ENCODE measurements at regions not wholly inside any gene's neighbourhood (a gene's known extent, or its start where the extent isn't known, plus 50 kb on each side); places are given as distances from the start of the nearest gene placed in this dataset.

GRCh38 chr3:145197821-145198220, 963.2 kb downstream of the PLOD2 start:
- H3K79me2 ChIP-seq (replicated peaks; ENCODE audit: insufficient read depth, low read length), result no peaks in the 10 kb centered on the region
- H3K36me3 ChIP-seq (ENCODE audit: insufficient read depth, low read length), result no peaks in the 10 kb centered on the region
- no peak for TF ChIP-seq TAF1 (IDR thresholded peaks at IDR 0.05; ENCODE audit: low read depth)
- no peak for TF ChIP-seq SMC3 (conservative IDR thresholded peaks at IDR 0.05; ENCODE audit: poor library complexity)
- TF ChIP-seq, protein P1, sequence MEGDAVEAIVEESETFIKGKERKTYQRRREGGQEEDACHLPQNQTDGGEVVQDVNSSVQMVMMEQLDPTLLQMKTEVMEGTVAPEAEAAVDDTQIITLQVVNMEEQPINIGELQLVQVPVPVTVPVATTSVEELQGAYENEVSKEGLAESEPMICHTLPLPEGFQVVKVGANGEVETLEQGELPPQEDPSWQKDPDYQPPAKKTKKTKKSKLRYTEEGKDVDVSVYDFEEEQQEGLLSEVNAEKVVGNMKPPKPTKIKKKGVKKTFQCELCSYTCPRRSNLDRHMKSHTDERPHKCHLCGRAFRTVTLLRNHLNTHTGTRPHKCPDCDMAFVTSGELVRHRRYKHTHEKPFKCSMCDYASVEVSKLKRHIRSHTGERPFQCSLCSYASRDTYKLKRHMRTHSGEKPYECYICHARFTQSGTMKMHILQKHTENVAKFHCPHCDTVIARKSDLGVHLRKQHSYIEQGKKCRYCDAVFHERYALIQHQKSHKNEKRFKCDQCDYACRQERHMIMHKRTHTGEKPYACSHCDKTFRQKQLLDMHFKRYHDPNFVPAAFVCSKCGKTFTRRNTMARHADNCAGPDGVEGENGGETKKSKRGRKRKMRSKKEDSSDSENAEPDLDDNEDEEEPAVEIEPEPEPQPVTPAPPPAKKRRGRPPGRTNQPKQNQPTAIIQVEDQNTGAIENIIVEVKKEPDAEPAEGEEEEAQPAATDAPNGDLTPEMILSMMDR (IDR thresholded peaks at IDR 0.05; ENCODE audit: poor library complexity, severe bottlenecking), result no peak
- no peak for TF ChIP-seq MXI1 (conservative IDR thresholded peaks at IDR 0.05; ENCODE audit: poor library complexity, severe bottlenecking)
- TF ChIP-seq POLR2AphosphoS5 (IDR thresholded peaks at IDR 0.05), result no peak
- TF ChIP-seq EZH2 (IDR thresholded peaks at IDR 0.05; ENCODE audit: borderline replicate concordance, insufficient read depth, low read length, poor library complexity, severe bottlenecking), result no peak
- TF ChIP-seq RAD21 (conservative IDR thresholded peaks at IDR 0.05), result no peak
- TF ChIP-seq EP300 (conservative IDR thresholded peaks at IDR 0.05; ENCODE audit: poor library complexity, severe bottlenecking), result no peak
- TF ChIP-seq REST (IDR thresholded peaks at IDR 0.05; ENCODE audit: borderline replicate concordance), result no peak
- H3K9me2 ChIP-seq (ENCODE audit: insufficient read depth, low read length), result no peaks in the 10 kb centered on the region
- H3F3A ChIP-seq (ENCODE audit: insufficient read depth, low read length, poor library complexity, severe bottlenecking), result no peaks in the 10 kb centered on the region
- no peak overlapping the region for H3K4me3 ChIP-seq (ENCODE audit: low read length)
- no peaks in the 10 kb centered on the region for H4K20me1 ChIP-seq (ENCODE audit: insufficient read depth)
- H3K9me3 ChIP-seq (ENCODE audit: low read length), result no peaks in the 10 kb centered on the region
- H3K9ac ChIP-seq (ENCODE audit: low read length), result no peak overlapping the region
- H3K4me2 ChIP-seq (ENCODE audit: low read length), result no peak overlapping the region
- H2AFZ ChIP-seq (ENCODE audit: low read depth, low read length), result no peak overlapping the region
- H3K27ac ChIP-seq (ENCODE audit: low read length), result no peak overlapping the region
- H3K27me3 ChIP-seq (ENCODE audit: insufficient read depth, low read depth, low read length), result no peaks in the 10 kb centered on the region

DNA sequence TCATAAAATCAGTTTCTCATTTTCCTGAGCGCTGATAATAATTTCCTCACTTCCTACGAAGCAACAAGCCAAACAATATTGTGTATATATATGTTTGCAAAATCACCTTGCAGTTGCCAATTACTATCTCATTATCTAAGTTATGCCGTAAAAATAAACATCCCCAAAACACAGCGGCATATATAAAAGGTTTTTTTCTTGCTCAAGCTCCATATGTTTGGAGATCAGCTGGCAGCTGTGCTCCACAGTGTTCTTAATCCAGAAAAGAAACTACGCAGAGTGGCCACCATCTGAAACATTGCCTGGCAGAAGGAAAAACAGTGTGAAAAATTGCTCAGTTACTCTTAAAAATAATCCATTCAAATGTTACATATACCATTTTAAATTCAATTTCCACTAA, 951.4 kb downstream of the PLOD2 start:
- Histone ChIP-seq H3K4me3 (ENCODE audit: low read length) (no peak overlapping the region), H3K27ac (ENCODE audit: low read length) (no peak overlapping the region), H4K20me1 (ENCODE audit: insufficient read depth) (no peaks in the 10 kb centered on the region), H3K9me2 (ENCODE audit: insufficient read depth, low read length) (no peaks in the 10 kb centered on the region), H3K9me3 (ENCODE audit: low read length) (no peaks in the 10 kb centered on the region), H3K27me3 (ENCODE audit: insufficient read depth, low read depth, low read length) (no peaks in the 10 kb centered on the region), H2AFZ (ENCODE audit: low read depth, low read length) (no peak overlapping the region), H3F3A (ENCODE audit: insufficient read depth, low read length, poor library complexity, severe bottlenecking) (no peaks in the 10 kb centered on the region), H3K79me2 (replicated peaks; ENCODE audit: insufficient read depth, low read length) (no peaks in the 10 kb centered on the region), H3K9ac (ENCODE audit: low read length) (no peak overlapping the region), H3K4me2 (ENCODE audit: low read length) (no peak overlapping the region), H3K36me3 (ENCODE audit: insufficient read depth, low read length) (no peaks in the 10 kb centered on the region)
- TF ChIP-seq RAD21 (conservative IDR thresholded peaks at IDR 0.05), result no peak
- no peak for TF ChIP-seq SMC3 (conservative IDR thresholded peaks at IDR 0.05; ENCODE audit: poor library complexity)
- TF ChIP-seq MXI1 (conservative IDR thresholded peaks at IDR 0.05; ENCODE audit: poor library complexity, severe bottlenecking), result no peak
- no peak for TF ChIP-seq EP300 (conservative IDR thresholded peaks at IDR 0.05; ENCODE audit: poor library complexity, severe bottlenecking)
- no peak for TF ChIP-seq TAF1 (IDR thresholded peaks at IDR 0.05; ENCODE audit: low read depth)
- no peak for TF ChIP-seq REST (IDR thresholded peaks at IDR 0.05; ENCODE audit: borderline replicate concordance)
- TF ChIP-seq POLR2AphosphoS5 (IDR thresholded peaks at IDR 0.05), result no peak
- TF ChIP-seq, protein P1 (IDR thresholded peaks at IDR 0.05; ENCODE audit: poor library complexity, severe bottlenecking), result no peak
- no peak for TF ChIP-seq EZH2 (IDR thresholded peaks at IDR 0.05; ENCODE audit: borderline replicate concordance, insufficient read depth, low read length, poor library complexity, severe bottlenecking)
